Activated CD8-positive, alpha-beta T cell treated with anti-CD3 and anti-CD28 coated beads for 36 hours (primary cell): ENCODE measurements at regions not wholly inside any gene's neighbourhood (a gene's known extent, or its start where the extent isn't known, plus 50 kb on each side); places are given as distances from the start of the nearest gene placed in this dataset.

ENCODE experiments used
- ATAC-seq: fragments of 200-7000 bp; cut with Tn5 transposase; one replicate; pipeline ENCODE4 v1.10.0; 2021; ENCODE audit warnings: mild to moderate bottlenecking, moderate library complexity
- CTCF ChIA-PET: fragments of 350-600 bp; sonication (Branson Sonifier 250); formaldehyde crosslinking; loops from one replicate; lab custom pipeline; 2021; ENCODE audit warnings: antibody characterized with exemption; lab: Charles Lee
- POLR2A ChIA-PET: fragments of 350-600 bp; sonication (Branson Sonifier 250); formaldehyde crosslinking; loops from one replicate; lab custom pipeline; 2021; ENCODE audit warnings: antibody characterized with exemption; lab: Charles Lee
- DNase-seq: peaks from one replicate; pipeline ENCODE4 v3.0.0-alpha.2; 2020
- H3K27ac Mint-ChIP-seq: one replicate; pipeline ENCODE4 v1.8.0; 2021; ENCODE audit warnings: mild to moderate bottlenecking, mixed read lengths
- H3K27me3 Mint-ChIP-seq: one replicate; pipeline ENCODE4 v1.8.0; 2021; ENCODE audit warnings: mixed read lengths
- H3K36me3 Mint-ChIP-seq: one replicate; pipeline ENCODE4 v1.8.0; 2021; ENCODE audit warnings: low read depth, mixed read lengths
- H3K4me1 Mint-ChIP-seq: one replicate; pipeline ENCODE4 v1.8.0; 2021; ENCODE audit warnings: low read depth, mixed read lengths
- H3K4me3 Mint-ChIP-seq: one replicate; pipeline ENCODE4 v1.8.0; 2021; ENCODE audit warnings: mild to moderate bottlenecking, moderate library complexity, mixed read lengths
- H3K9me3 Mint-ChIP-seq: one replicate; pipeline ENCODE4 v1.8.0; 2021; ENCODE audit warnings: mixed read lengths
- CTCF ChIP-seq: fragments of 200-600 bp; IDR thresholded peaks from one replicate; pipeline ENCODE4 v1.8.0; 2022; ENCODE audit warnings: antibody characterized with exemption, mild to moderate bottlenecking
- intact Hi-C: fragments of 100-400 bp; cut with micrococcal nuclease; formaldehyde crosslinking; loops from one replicate; pipeline ENCODE4 v1.10.0; 2022

- no peak for ATAC-seq
- CTCF ChIA-PET = no interaction called here
Measured at GRCh38 chr7:45414226-45414625, 159.9 kb upstream of the ADCY1 start.

GRCh38 chr7:45415265-45415664 lies 158.9 kb upstream of the ADCY1 start:
- CTCF ChIA-PET = no interaction called here
- DNase-seq = no peak
- H3K4me3 Mint-ChIP-seq = no peak overlapping the region
- no peaks in the 10 kb centered on the region for H3K36me3 Mint-ChIP-seq
- intact Hi-C loops = no loop called here
- ATAC-seq = no peak
- H3K27me3 Mint-ChIP-seq = peaks cover 8% of the 10 kb centered on the region
- TF ChIP-seq CTCF = no peak
- H3K4me1 Mint-ChIP-seq = no peaks in the 10 kb centered on the region
- H3K27ac Mint-ChIP-seq = no peak overlapping the region
- H3K9me3 Mint-ChIP-seq = peaks cover 2% of the 10 kb centered on the region
- POLR2A ChIA-PET = no interaction called here

More at GRCh38 chr7:45414226-45414625, 159.9 kb upstream of the ADCY1 start:
- H3K4me3 Mint-ChIP-seq = no peak overlapping the region
- no peak for DNase-seq
- H3K27ac Mint-ChIP-seq = no peak overlapping the region
- POLR2A ChIA-PET = no interaction called here
- peaks cover 5% of the 10 kb centered on the region for H3K27me3 Mint-ChIP-seq
- H3K9me3 Mint-ChIP-seq = peaks cover 2% of the 10 kb centered on the region
- TF ChIP-seq CTCF = no peak
- intact Hi-C loops = no loop called here
- no peaks in the 10 kb centered on the region for H3K4me1 Mint-ChIP-seq
- no peaks in the 10 kb centered on the region for H3K36me3 Mint-ChIP-seq

GRCh38 chr7:45416846-45417245 lies 157.3 kb upstream of the ADCY1 start:
- H3K9me3 Mint-ChIP-seq = no peaks in the 10 kb centered on the region
- H3K4me1 Mint-ChIP-seq = no peaks in the 10 kb centered on the region
- ChIA-PET CTCF (no interaction called here), POLR2A (no interaction called here)
- H3K4me3 Mint-ChIP-seq = no peak overlapping the region
- H3K27me3 Mint-ChIP-seq = peaks cover 10% of the 10 kb centered on the region
- TF ChIP-seq CTCF = no peak
- intact Hi-C loops = no loop called here
- no peak overlapping the region for H3K27ac Mint-ChIP-seq
- H3K36me3 Mint-ChIP-seq = no peaks in the 10 kb centered on the region
- no peak for ATAC-seq
- DNase-seq = no peak

- intact Hi-C loops = no loop called here
- H3K27me3 Mint-ChIP-seq = peaks cover 10% of the 10 kb centered on the region
- H3K9me3 Mint-ChIP-seq = no peaks in the 10 kb centered on the region
- no peak overlapping the region for H3K4me3 Mint-ChIP-seq
- ChIA-PET CTCF (no interaction called here), POLR2A (no interaction called here)
- TF ChIP-seq CTCF = no peak
- H3K27ac Mint-ChIP-seq = no peak overlapping the region
- no peak for ATAC-seq
- H3K36me3 Mint-ChIP-seq = no peaks in the 10 kb centered on the region
- DNase-seq = no peak
- no peaks in the 10 kb centered on the region for H3K4me1 Mint-ChIP-seq
Measured at GRCh38 chr7:45417268-45417667, 156.9 kb upstream of the ADCY1 start.

- ATAC-seq = no peak
- Mint-ChIP-seq H3K9me3 (no peaks in the 10 kb centered on the region), H3K27me3 (peaks cover 13% of the 10 kb centered on the region), H3K27ac (no peak overlapping the region), H3K4me3 (no peak overlapping the region), H3K4me1 (no peaks in the 10 kb centered on the region), H3K36me3 (no peaks in the 10 kb centered on the region)
- no peak for DNase-seq
- CTCF ChIA-PET = no interaction called here
- intact Hi-C loops = no loop called here
- POLR2A ChIA-PET = no interaction called here
- TF ChIP-seq CTCF = no peak
Measured at GRCh38 chr7:45417735-45418134, 156.4 kb upstream of the ADCY1 start.
